Middle frontal gyrus (tissue), 1 donor: ENCODE measurements at regions not wholly inside any gene's neighbourhood (a gene's known extent, or its start where the extent isn't known, plus 50 kb on each side); places are given as distances from the start of the nearest gene placed in this dataset.
"Not testable (repeated sequence)": the region's sequence is repeated elsewhere in the genome, so short reads cannot be mapped to it uniquely, and the experiment has no call there.

Experiments
- DNase-seq: peaks from one replicate; pipeline ENCODE4 v3.0.0-alpha.2; 2015; ENCODE audit warnings: low spot score; ENCODE audit errors: extremely low spot score

- no peak for DNase-seq
Observed at GRCh38 chr4:126411047-126411446, 1096.3 kb downstream of the FAT4 start.

GRCh38 chr4:126412310-126412709 is 1097.6 kb downstream of the FAT4 start:
- not testable (repeated sequence) for DNase-seq

- no peak for DNase-seq
Observed at GRCh38 chr4:126414741-126415140, 1100.0 kb downstream of the FAT4 start.

GRCh38 chr4:126419266-126419665 is 1104.5 kb downstream of the FAT4 start:
- DNase-seq: no peak

GRCh38 chr4:126427853-126428252 is 1113.1 kb downstream of the FAT4 start:
- DNase-seq: no peak

- no peak for DNase-seq
Observed at GRCh38 chr4:126431049-126431448, 1116.3 kb downstream of the FAT4 start.

- no peak for DNase-seq
Observed at GRCh38 chr4:126435491-126435890, 1120.7 kb downstream of the FAT4 start.

- no peak for DNase-seq
Observed at GRCh38 chr4:126440297-126440696, 1125.5 kb downstream of the FAT4 start.

- DNase-seq: no peak
Observed at GRCh38 chr4:126441173-126442035, 1126.6 kb downstream of the FAT4 start.

GRCh38 chr4:126445596-126445995 is 1130.8 kb downstream of the FAT4 start:
- DNase-seq: no peak

GRCh38 chr4:126446917-126447316 is 1132.2 kb downstream of the FAT4 start:
- DNase-seq: no peak

- no peak for DNase-seq
Observed at GRCh38 chr4:126448086-126448845, 1133.5 kb downstream of the FAT4 start.

- no peak for DNase-seq
Observed at GRCh38 chr4:126451237-126451873, 1136.6 kb downstream of the FAT4 start.

- no peak for DNase-seq
Observed at GRCh38 chr4:126455865-126456264, 1141.1 kb downstream of the FAT4 start.

GRCh38 chr4:126458993-126459392 is 1144.2 kb downstream of the FAT4 start:
- no peak for DNase-seq

GRCh38 chr4:126465341-126465740 is 1150.6 kb downstream of the FAT4 start:
- DNase-seq: no peak

- no peak for DNase-seq
Observed at GRCh38 chr4:126466848-126467247, 1152.1 kb downstream of the FAT4 start.

- no peak for DNase-seq
Observed at GRCh38 chr4:126468144-126468543, 1153.4 kb downstream of the FAT4 start.

GRCh38 chr4:126470862-126471261 is 1156.1 kb downstream of the FAT4 start:
- no peak for DNase-seq

GRCh38 chr4:126475730-126476129 is 1157.0 kb upstream of the INTU start:
- DNase-seq: no peak

- no peak for DNase-seq
Observed at GRCh38 chr4:126479709-126480108, 1153.0 kb upstream of the INTU start.

GRCh38 chr4:126482311-126482710 is 1150.4 kb upstream of the INTU start:
- no peak for DNase-seq
